OCI-LY7 (cell line): ENCODE measurements at regions not wholly inside any gene's neighbourhood (a gene's known extent, or its start where the extent isn't known, plus 50 kb on each side); places are given as distances from the start of the nearest gene placed in this dataset.

Experiments used
- BruUV-seq: library from RNA; stranded (reverse); fragments of 400-500 nt; replicated peaks from 2 replicates; lab custom pipeline; 2021; lab: Mats Ljungman, UMichigan
- CTCF ChIA-PET: fragments of 300-600 bp; sonication (Branson Sonifier 250); formaldehyde crosslinking; loops from one replicate; lab custom pipeline; 2022; ENCODE audit warnings: antibody characterized with exemption; ENCODE audit not compliant: unreplicated experiment; lab: Charles Lee
- POLR2A ChIA-PET: fragments of 300-600 bp; sonication (Branson Sonifier 250); formaldehyde crosslinking; loops from one replicate; lab custom pipeline; 2022; ENCODE audit warnings: antibody characterized with exemption; lab: Charles Lee
- DNase-seq: peaks from one replicate; pipeline ENCODE4 v3.0.0-alpha.2; 2015; ENCODE audit warnings: low spot score
- H2AFZ ChIP-seq: fragments of 200-600 bp; sonication (generic), shearing (Covaris generic); 2 replicates; pipeline ENCODE4 v1.6.1; 2014; ENCODE audit warnings: mild to moderate bottlenecking, antibody characterized with exemption, low read length, moderate library complexity
- H3K27ac ChIP-seq: fragments of 200-600 bp; sonication (generic); 2 replicates; pipeline ENCODE4 v1.5.1; 2014; ENCODE audit warnings: mixed run types, low read depth, mild to moderate bottlenecking, moderate library complexity, low read length, inconsistent platforms; ENCODE audit not compliant: poor library complexity, severe bottlenecking
- H3K36me3 ChIP-seq: fragments of 200-600 bp; sonication (generic); 2 replicates; pipeline ENCODE4 v1.6.1; 2014; ENCODE audit warnings: mild to moderate bottlenecking, antibody characterized with exemption, low read length, moderate library complexity, mixed read lengths; ENCODE audit not compliant: insufficient read depth
- H3K4me1 ChIP-seq: fragments of 200-600 bp; sonication (generic); 2 replicates; pipeline ENCODE4 v1.5.1; 2014; ENCODE audit warnings: mild to moderate bottlenecking, low read length; ENCODE audit not compliant: insufficient read depth, poor library complexity, severe bottlenecking
- H3K4me2 ChIP-seq: fragments of 200-600 bp; sonication (generic); 2 replicates; pipeline ENCODE4 v1.6.1; 2014; ENCODE audit warnings: mild to moderate bottlenecking, low read length
- H3K4me3 ChIP-seq: fragments of 200-600 bp; sonication (generic); 2 replicates; pipeline ENCODE4 v1.5.1; 2014; ENCODE audit warnings: mild to moderate bottlenecking, low read depth, low read length; ENCODE audit not compliant: poor library complexity, severe bottlenecking
- H3K79me2 ChIP-seq: fragments of 200-600 bp; sonication (generic); 2 replicates; pipeline ENCODE4 v1.6.1; 2016; ENCODE audit warnings: low read depth, mild to moderate bottlenecking, low read length, moderate library complexity, mixed read lengths; ENCODE audit not compliant: insufficient read depth
- H3K9me2 ChIP-seq: fragments of 200-600 bp; sonication (generic); 2 replicates; pipeline ENCODE4 v1.6.1; 2016; ENCODE audit warnings: mild to moderate bottlenecking, low read length, mixed read lengths; ENCODE audit not compliant: insufficient read depth
- H3K9me3 ChIP-seq: fragments of 200-600 bp; sonication (generic); 2 replicates; pipeline ENCODE4 v1.6.1; 2014; ENCODE audit warnings: mild to moderate bottlenecking, mixed run types, low read length, mixed read lengths
- H4K20me1 ChIP-seq: fragments of 200-600 bp; sonication (generic); 2 replicates; pipeline ENCODE4 v1.6.1; 2014; ENCODE audit warnings: mild to moderate bottlenecking, antibody characterized with exemption, low read length, moderate library complexity, mixed read lengths; ENCODE audit not compliant: insufficient read depth
- CTCF ChIP-seq: fragments of 200-600 bp; sonication (generic); conservative IDR thresholded peaks from 2 replicates; pipeline ENCODE4 v1.5.1; 2014; ENCODE audit warnings: mild to moderate bottlenecking, antibody characterized with exemption, low read length, moderate library complexity, mixed read lengths
- EZH2phosphoT487 ChIP-seq: fragments of 200-600 bp; sonication (generic); IDR thresholded peaks from 2 replicates; pipeline ENCODE4 v1.6.1; 2018; ENCODE audit warnings: low read depth, borderline replicate concordance, mild to moderate bottlenecking, mixed run types, antibody characterized with exemption, low read length, moderate library complexity, mixed read lengths
- intact Hi-C: fragments of 100-400 bp; cut with micrococcal nuclease; formaldehyde crosslinking; loops from one replicate; pipeline ENCODE4 v1.10.0; 2022; ENCODE audit not compliant: unreplicated experiment

GRCh38 chr17:77722366-77722765 is 236.1 kb upstream of the TNRC6C start:
- no peak for DNase-seq
- no peak overlapping the region for H2AFZ ChIP-seq
- CTCF ChIA-PET, result interaction anchor here (0.6 kb wide), 1 partner anchor 46 kb away, joined by 3 read pairs; no protein-coding TSS in a partner anchor
- POLR2A ChIA-PET, result no interaction called here
- no peak overlapping the region for H3K27ac ChIP-seq
- no peaks in the 10 kb centered on the region for H3K36me3 ChIP-seq
- H3K4me2 ChIP-seq, result no peak overlapping the region
- no peaks in the 10 kb centered on the region for H4K20me1 ChIP-seq
- intact Hi-C loops, result loop anchor here (10.0 kb wide), 1 partner anchor 638 kb away; no protein-coding TSS in a partner anchor
- TF ChIP-seq EZH2phosphoT487, result no peak
- TF ChIP-seq CTCF, result no peak
- no peaks in the 10 kb centered on the region for H3K9me2 ChIP-seq
- H3K4me3 ChIP-seq, result no peak overlapping the region
- no TSS peak for BruUV-seq
- no peaks in the 10 kb centered on the region for H3K9me3 ChIP-seq
- H3K4me1 ChIP-seq, result peaks cover 18% of the 10 kb centered on the region
- H3K79me2 ChIP-seq, result no peaks in the 10 kb centered on the region

GRCh38 chr17:77723071-77723908 is 235.2 kb upstream of the TNRC6C start:
- Histone ChIP-seq H3K4me3 (no peak overlapping the region), H3K4me2 (no peak overlapping the region), H3K4me1 (peaks cover 18% of the 10 kb centered on the region), H3K9me3 (no peaks in the 10 kb centered on the region), H4K20me1 (no peaks in the 10 kb centered on the region), H2AFZ (no peak overlapping the region), H3K36me3 (no peaks in the 10 kb centered on the region), H3K27ac (no peak overlapping the region), H3K79me2 (no peaks in the 10 kb centered on the region), H3K9me2 (no peaks in the 10 kb centered on the region)
- intact Hi-C loops, result loop anchor here (10.0 kb wide), 1 partner anchor 638 kb away; no protein-coding TSS in a partner anchor
- no peak for DNase-seq
- CTCF ChIA-PET, result no interaction called here
- POLR2A ChIA-PET, result interaction anchor here (0.8 kb wide), 1 partner anchor 10 kb away, joined by 4 read pairs; no protein-coding TSS in a partner anchor
- TF ChIP-seq EZH2phosphoT487 (no peak), CTCF (no peak)
- BruUV-seq, result no TSS peak
